Gastroesophageal sphincter (tissue), 3 donors: ENCODE measurements at regions not wholly inside any gene's neighbourhood (a gene's known extent, or its start where the extent isn't known, plus 50 kb on each side); places are given as distances from the start of the nearest gene placed in this dataset.

ENCODE experiments used
- CTCF ChIP-seq, 4 experiments: fragments of 200-600 bp in 2 of 4; fragments of 450-650 bp in 2 of 4; sonication (generic) in 1 of 4; IDR thresholded peaks; one replicate each; pipeline ENCODE4 v1.5.1; 2017 to 2019; ENCODE audit warnings: antibody characterized with exemption in 4 of 4, mild to moderate bottlenecking in 2 of 4, moderate library complexity in 2 of 4
- EP300 ChIP-seq: sonication (generic); formaldehyde crosslinking; IDR thresholded peaks from one replicate; pipeline ENCODE4 v1.6.1; 2017; ENCODE audit warnings: antibody characterized with exemption, mild to moderate bottlenecking
- POLR2A ChIP-seq, 2 donors: fragments of 450-650 bp; IDR thresholded peaks; one replicate each; pipeline ENCODE4 v1.6.1; 2017; ENCODE audit warnings: antibody characterized with exemption in 2 of 2, mild to moderate bottlenecking in 2 of 2, moderate library complexity in 1 of 2
- POLR2AphosphoS5 ChIP-seq: sonication (generic); formaldehyde crosslinking; IDR thresholded peaks from one replicate; pipeline ENCODE4 v1.6.1; 2017; ENCODE audit warnings: antibody characterized with exemption

GRCh38 chr20:47875297-47876025, 90.2 kb upstream of the SULF2 start:
- no peak for TF ChIP-seq POLR2AphosphoS5
- no peak for TF ChIP-seq CTCF (IDR thresholded peaks at IDR 0.05)
- no peak for TF ChIP-seq POLR2A (IDR thresholded peaks at IDR 0.05)
- TF ChIP-seq EP300, result no peak
